Uterus (tissue), 2 donors: ENCODE measurements at regions not wholly inside any gene's neighbourhood (a gene's known extent, or its start where the extent isn't known, plus 50 kb on each side); places are given as distances from the start of the nearest gene placed in this dataset.

ENCODE experiments used
- CTCF ChIP-seq, 4 experiments: fragments of 200-600 bp in 2 of 4; fragments of 450-650 bp in 2 of 4; sonication (generic) in 2 of 4; IDR thresholded peaks; one replicate each; pipeline ENCODE4 v1.5.1; 2016 to 2019; ENCODE audit warnings: antibody characterized with exemption in 4 of 4, mild to moderate bottlenecking in 2 of 4, moderate library complexity in 1 of 4
- POLR2A ChIP-seq, 2 donors: fragments of 450-650 bp; IDR thresholded peaks; one replicate each; pipeline ENCODE4 v1.6.1; 2016; ENCODE audit warnings: antibody characterized with exemption in 2 of 2, mild to moderate bottlenecking in 1 of 2, moderate library complexity in 1 of 2

- TF ChIP-seq POLR2A (IDR thresholded peaks at IDR 0.05) (no peak), CTCF (IDR thresholded peaks at IDR 0.05) (no peak)
Measured at GRCh38 chr19:28307963-28308362, 905.0 kb downstream of the UQCRFS1 start.
